GM06990 (cell line): ENCODE measurements at regions not wholly inside any gene's neighbourhood (a gene's known extent, or its start where the extent isn't known, plus 50 kb on each side); places are given as distances from the start of the nearest gene placed in this dataset.

Source experiments
- DNase-seq: peaks from one replicate; pipeline ENCODE4 v3.0.0-alpha.2; 2011; ENCODE audit not compliant: insufficient read length; ENCODE audit errors: extremely low read depth
- H3K27me3 ChIP-seq: replicated peaks from 2 replicates; pipeline ENCODE4 v1.6.0; 2011; ENCODE audit warnings: low read length; ENCODE audit not compliant: control insufficient read depth, insufficient read depth
- H3K36me3 ChIP-seq: 2 replicates; pipeline ENCODE4 v1.5.1; 2011; ENCODE audit warnings: low read length; ENCODE audit not compliant: control insufficient read depth, insufficient read depth
- H3K4me3 ChIP-seq: replicated peaks from 2 replicates; pipeline ENCODE4 v1.5.1; 2011; ENCODE audit warnings: low read depth, mild to moderate bottlenecking, control low read depth, low read length
- CTCF ChIP-seq: IDR thresholded peaks from 2 replicates; pipeline ENCODE4 v1.5.1; 2011; ENCODE audit warnings: low read length, control low read depth, mild to moderate bottlenecking, inconsistent platforms; ENCODE audit not compliant: insufficient read depth, poor library complexity, severe bottlenecking

GRCh38 chr6:73923905-73924485 is 228.0 kb downstream of the CD109 start:
- no peak for DNase-seq
- no peak for TF ChIP-seq CTCF

GRCh38 chr6:73903155-73903554 is 207.2 kb downstream of the CD109 start:
- H3K27me3 ChIP-seq = no peaks in the 10 kb centered on the region
- no peak for TF ChIP-seq CTCF
- H3K36me3 ChIP-seq = no peaks in the 10 kb centered on the region
- H3K4me3 ChIP-seq = no peak overlapping the region
- DNase-seq = no peak

More at GRCh38 chr6:73923905-73924485, 228.0 kb downstream of the CD109 start:
- Histone ChIP-seq H3K27me3 (no peaks in the 10 kb centered on the region), H3K36me3 (no peaks in the 10 kb centered on the region), H3K4me3 (no peak overlapping the region)

GRCh38 chr6:73901986-73902385 is 206.0 kb downstream of the CD109 start:
- DNase-seq = no peak
- Histone ChIP-seq H3K36me3 (no peaks in the 10 kb centered on the region), H3K27me3 (no peaks in the 10 kb centered on the region), H3K4me3 (no peak overlapping the region)
- TF ChIP-seq CTCF = no peak

GRCh38 chr6:73901311-73901710 is 205.3 kb downstream of the CD109 start:
- no peak for TF ChIP-seq CTCF
- no peak for DNase-seq

DNA sequence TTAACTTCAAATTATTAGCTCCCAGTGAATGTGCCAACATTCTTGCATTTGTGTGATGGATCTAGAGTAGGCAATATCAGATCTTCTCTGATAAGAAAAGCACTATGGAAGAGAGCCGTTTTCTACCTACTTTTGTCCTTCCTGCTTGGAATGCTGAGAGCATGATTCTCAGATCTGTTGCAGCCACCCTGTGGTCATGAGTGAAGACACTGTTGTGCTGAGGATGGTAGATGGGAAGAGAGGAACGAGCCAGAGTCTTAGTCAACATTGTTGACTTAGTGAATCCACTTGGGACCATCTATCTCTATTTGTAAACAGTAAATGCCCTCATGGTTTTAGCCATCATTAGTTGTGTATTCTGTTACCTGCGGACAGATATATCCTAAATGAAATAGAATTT is 202.6 kb downstream of the CD109 start:
- DNase-seq = no peak
- no peak for TF ChIP-seq CTCF
- H3K4me3 ChIP-seq = no peak overlapping the region
- H3K27me3 ChIP-seq = no peaks in the 10 kb centered on the region
- H3K36me3 ChIP-seq = no peaks in the 10 kb centered on the region

More at GRCh38 chr6:73901311-73901710, 205.3 kb downstream of the CD109 start:
- Histone ChIP-seq H3K36me3 (no peaks in the 10 kb centered on the region), H3K27me3 (no peaks in the 10 kb centered on the region), H3K4me3 (no peak overlapping the region)

DNA sequence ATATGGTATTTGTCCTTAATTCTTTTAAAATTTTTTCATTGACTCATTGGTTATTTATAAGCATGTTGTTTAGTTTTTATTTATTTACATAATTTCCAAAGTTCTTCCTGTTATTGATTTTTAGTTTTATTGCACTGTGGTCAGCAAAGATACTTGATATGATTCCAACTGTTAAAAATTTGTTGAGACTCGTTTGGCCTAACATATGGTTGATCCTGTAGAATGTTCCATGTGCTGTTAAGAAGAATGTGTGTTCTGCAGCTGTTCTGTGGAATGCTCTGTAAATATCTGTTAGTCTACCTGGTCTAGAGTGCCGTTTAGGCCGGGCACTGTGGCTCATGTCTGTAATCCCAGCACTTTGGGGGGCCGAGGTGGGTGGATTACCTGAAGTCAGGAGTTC is 197.7 kb downstream of the CD109 start:
- H3K27me3 ChIP-seq = no peaks in the 10 kb centered on the region
- no peaks in the 10 kb centered on the region for H3K36me3 ChIP-seq
- TF ChIP-seq CTCF = no peak
- H3K4me3 ChIP-seq = no peak overlapping the region
- DNase-seq = no peak
